HG02852 (cell line): ENCODE measurements at regions not wholly inside any gene's neighbourhood (a gene's known extent, or its start where the extent isn't known, plus 50 kb on each side); places are given as distances from the start of the nearest gene placed in this dataset.
"Not testable (repeated sequence)": the region's sequence is repeated elsewhere in the genome, so short reads cannot be mapped to it uniquely, and the experiment has no call there.

Source experiments
- ATAC-seq: cut with Tn5 transposase; IDR thresholded peaks from one replicate; pipeline ENCODE4 v1.9.1; 2021; ENCODE audit warnings: mild to moderate bottlenecking, moderate library complexity; ENCODE audit not compliant: unreplicated experiment

DNA sequence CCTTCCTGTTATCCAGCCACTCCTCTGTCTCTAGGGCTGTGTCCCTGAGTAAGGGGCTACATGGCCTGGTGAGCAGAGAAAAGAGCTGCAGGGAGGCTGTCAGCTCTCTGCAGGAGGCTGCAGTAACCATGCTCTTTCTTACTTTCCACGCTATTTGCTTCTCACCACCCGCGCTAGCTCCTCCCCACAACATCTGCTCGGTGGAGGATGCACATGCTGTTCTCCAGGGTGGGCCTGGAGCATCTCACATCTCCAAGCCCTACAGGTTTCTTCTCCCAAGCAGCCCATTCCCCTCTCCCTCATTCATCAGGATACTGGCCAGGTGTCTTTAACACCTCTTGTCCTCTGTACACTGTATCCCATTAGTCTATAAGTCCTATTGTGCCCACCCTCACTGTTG, 103.8 kb downstream of the IER5 start:
- no peak for ATAC-seq

GRCh38 chr1:181202986-181203555, 114.6 kb downstream of the IER5 start:
- no peak for ATAC-seq

- ATAC-seq = no peak
These were observed 116.0 kb downstream of the IER5 start for GRCh38 chr1:181204530-181204929.

DNA sequence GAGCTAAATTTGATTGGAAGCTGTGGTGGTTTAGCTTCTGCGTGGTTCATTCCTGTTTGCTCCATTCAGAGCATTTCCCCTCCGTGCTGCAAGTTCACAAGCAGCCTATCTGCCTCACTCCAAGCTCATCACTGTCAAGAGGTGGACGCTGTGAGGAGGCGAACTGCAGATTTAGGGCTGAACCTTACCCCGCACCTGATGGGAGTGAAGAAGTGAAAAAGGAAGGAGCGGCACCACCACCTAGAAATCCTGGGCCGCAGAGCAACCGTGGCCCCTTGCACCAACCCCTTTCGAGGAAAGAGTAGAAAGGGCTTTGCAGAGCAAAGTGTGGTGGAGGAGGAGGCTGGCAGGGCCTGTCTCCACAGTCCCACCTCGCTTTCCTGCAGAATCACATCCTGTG, 117.4 kb downstream of the IER5 start:
- no peak for ATAC-seq

DNA sequence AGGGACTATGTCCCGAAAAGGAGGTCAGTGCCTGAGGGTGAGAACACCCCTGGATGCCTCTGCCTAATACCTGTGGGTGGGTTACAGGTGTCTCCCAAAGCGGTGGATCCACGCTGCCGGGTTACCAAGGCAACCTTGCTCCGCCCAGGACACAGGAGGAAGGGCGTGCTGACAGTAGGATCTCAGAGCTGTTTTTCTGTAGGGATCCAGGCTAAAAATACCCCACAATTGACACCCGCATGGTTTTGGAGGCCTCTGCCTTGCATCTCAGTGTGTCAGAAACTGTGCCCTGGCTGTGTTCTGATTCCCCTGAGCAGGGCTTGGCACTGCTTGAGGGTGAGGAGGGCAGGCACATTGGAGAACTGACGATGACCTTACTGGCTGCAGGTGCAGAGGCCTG, 118.0 kb downstream of the IER5 start:
- no peak for ATAC-seq

- ATAC-seq = no peak
These were observed 118.7 kb downstream of the IER5 start for GRCh38 chr1:181206979-181207790.

DNA sequence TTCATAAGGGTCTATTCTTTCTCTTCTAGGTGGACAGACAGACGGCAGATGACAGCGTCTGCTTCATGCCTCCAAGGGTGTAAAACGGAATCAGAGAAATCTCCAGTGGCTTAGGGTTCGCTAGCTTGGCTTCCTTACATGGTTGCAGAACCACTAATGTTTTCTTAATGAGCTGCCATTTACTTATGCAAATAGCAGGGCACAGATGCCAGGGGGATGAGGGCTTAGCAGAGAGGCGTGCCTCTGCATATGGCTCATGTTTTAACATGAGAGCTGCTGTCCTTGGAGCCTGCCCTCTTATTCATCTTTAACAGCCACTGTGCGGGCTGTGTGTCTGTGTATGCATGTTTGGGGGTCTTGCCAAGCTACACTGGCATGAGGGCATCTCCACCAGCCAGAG, 119.6 kb downstream of the IER5 start:
- no peak for ATAC-seq

GRCh38 chr1:181208967-181209366, 120.5 kb downstream of the IER5 start:
- no peak for ATAC-seq

- no peak for ATAC-seq
These were observed 124.6 kb downstream of the IER5 start for GRCh38 chr1:181213056-181213455.

GRCh38 chr1:181216591-181216994, 128.1 kb downstream of the IER5 start:
- ATAC-seq = no peak

DNA sequence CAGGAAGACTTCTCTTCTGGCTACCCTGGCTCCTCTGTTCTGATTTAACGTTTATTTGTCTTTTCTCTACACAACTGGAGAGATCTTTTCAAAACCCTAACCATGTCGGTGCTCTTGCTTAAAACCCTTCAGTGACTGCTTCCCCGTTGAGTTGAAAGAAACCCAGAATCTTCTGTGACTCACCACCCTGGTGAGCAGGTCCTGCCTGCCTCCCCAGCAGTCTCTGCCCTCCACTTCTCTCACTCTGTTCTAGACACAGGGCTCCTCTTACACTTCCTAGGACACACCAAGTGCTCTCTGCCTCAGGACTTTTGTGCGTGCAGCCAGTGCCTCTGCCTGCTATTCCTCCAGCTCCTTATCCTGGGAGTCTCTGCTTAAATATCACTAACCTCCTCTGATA, 131.4 kb downstream of the IER5 start:
- ATAC-seq = no peak

DNA sequence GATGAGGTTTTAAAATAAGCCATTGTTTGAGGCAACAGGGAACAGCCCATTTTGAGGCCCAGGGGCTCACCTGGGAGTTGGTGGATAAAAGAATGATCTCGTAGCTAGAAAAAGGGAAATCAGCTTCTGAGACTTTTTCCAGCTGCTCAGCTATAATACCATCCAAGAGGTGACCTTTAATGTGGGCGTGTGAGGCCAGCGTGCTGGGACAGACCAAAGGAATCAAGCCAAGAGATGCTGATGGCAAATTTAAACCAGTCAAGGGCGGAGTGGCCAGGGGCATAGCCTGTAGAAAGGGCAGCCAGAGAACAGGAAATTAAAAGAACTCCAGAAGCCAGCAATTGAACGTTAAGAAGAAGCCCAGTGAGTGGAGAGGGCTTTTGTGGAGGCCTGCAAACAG, 132.6 kb downstream of the IER5 start:
- no peak for ATAC-seq

GRCh38 chr1:181222972-181223505, 134.5 kb downstream of the IER5 start:
- no peak for ATAC-seq

DNA sequence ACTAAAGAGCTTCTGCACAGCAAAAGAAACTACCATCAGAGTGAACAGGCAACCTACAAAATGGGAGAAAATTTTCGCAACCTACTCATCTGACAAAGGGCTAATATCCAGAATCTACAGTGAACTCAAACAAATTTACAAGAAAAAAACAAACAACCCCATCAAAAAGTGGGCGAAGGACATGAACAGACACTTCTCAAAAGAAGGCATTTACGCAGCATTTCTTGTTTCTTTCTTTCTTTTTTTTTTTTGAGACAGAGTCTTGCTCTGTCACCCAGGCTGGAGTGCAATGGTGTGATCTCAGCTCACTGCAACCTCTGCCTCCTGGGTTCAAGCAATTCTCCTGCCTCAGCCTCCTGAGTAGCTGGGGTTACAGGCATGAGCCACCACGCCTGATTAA, 138.2 kb downstream of the IER5 start:
- ATAC-seq = not testable (repeated sequence)

GRCh38 chr1:181239086-181239485, 150.6 kb downstream of the IER5 start:
- ATAC-seq = no peak

- not testable (repeated sequence) for ATAC-seq
These were observed 157.8 kb downstream of the IER5 start for GRCh38 chr1:181246320-181246719.

DNA sequence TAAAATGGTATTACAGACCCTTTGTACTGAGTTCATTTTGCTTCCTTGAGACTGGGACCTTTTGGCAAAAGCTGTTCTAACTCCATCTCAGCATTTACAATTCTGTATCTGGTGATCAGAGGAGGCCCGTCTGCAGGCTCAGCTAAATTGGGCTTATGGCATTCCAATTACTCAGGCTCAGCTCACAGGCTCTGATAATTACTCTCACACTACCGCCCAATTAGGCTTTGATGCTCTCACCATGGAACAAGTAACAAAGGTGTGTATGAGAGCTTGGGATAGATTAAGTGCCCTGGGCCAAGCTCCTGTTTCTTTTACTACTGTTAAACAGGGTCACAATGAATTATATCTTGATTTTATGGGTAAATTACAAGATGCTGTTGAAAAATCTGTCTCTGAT, 159.9 kb downstream of the IER5 start:
- not testable (repeated sequence) for ATAC-seq

DNA sequence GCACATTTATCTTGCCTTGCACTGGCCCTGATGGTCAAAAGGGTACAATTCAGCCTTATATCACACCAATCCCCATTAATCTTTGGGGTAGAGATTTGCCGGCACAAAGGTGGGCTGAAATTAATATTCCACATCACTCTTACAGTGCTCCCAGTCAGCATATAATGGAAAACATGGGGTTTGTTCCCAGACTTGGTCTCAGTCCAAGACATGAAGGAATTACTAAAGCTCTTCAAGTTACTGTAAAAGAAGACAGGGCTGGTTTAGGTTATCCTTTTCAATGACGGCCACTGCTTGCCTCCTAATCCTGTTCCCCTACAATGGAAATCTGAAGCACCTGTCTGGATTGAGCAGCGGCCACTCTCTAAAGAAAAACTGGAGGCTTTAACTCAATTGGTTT, 160.7 kb downstream of the IER5 start:
- no peak for ATAC-seq

DNA sequence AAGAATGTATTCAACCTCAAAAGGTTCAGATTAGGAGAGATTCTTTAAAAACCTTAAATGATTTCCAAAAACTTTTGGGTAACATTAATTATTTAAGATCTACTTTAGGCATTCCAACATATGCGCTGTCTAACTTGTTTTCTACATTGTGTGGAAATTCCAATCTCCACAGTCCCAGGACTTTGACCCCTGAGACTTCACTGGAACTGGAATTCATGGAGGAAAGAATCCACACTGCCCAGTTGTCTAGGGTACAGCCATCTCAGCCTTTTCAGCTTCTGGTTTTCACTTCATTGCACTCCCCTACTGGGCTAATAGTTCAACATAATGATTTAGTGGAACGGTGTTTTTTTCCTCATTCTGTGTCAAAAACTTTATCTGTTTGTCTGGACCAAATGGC, 161.5 kb downstream of the IER5 start:
- ATAC-seq = no peak

GRCh38 chr1:181251001-181251712, 162.7 kb downstream of the IER5 start:
- no peak for ATAC-seq

GRCh38 chr1:181251713-181252075, 163.2 kb downstream of the IER5 start:
- ATAC-seq = no peak

DNA sequence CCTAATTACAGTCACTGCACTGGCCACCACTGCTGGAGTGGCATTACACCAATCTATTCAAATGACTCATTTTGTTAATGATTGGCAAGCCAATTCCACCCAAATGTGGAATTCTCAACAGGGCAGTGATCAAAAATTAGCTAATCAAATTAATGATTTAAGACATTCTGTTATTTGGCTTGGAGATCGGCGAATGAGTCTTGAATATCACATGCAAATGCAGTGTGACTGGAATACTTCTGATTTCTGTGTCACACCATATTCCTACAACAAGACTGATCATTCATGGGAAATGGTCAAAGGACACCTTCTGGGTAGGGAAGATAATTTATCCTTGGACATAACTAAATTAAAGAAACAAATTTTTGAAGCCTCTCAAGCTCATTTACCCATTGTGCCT, 165.1 kb downstream of the IER5 start:
- ATAC-seq = not testable (repeated sequence)
